ENCODE measurements at regions not wholly inside any gene's neighbourhood (a gene's known extent, or its start where the extent isn't known, plus 50 kb on each side); places are given as distances from the start of the nearest gene placed in this dataset.

- Histone ChIP-seq H3K27ac (ENCODE audit: low read depth in 2 of 2, low read length in 1 of 2) (peak overlapping the region; percentile 72 to 93), H3F3A (replicated peaks; ENCODE audit: insufficient read depth) (peaks cover 20% of the 10 kb centered on the region), H3K9ac (peak overlapping the region; percentile 85), H3K4me2 (peak overlapping the region; percentile 75), H3K4me1 (ENCODE audit: control insufficient read depth in 1 of 2, insufficient read depth in 2 of 2, low read depth in 1 of 2, low read length in 1 of 2) (peaks cover 0 to 4% of the 10 kb centered on the region in 2 experiments; a peak in 2 of 4 replicates), H3K36me3 (replicated peaks in 1 of 2; ENCODE audit: control insufficient read depth in 1 of 2, insufficient read depth in 2 of 2, low read length in 1 of 2) (no peaks in the 10 kb centered on the region), H3K79me2 (ENCODE audit: insufficient read depth) (peaks cover 19% of the 10 kb centered on the region; the same call in 1 of the 2 replicates), H3K9me3 (no peaks in the 10 kb centered on the region), H3K4me3 (ENCODE audit: low read depth in 2 of 2, low read length in 1 of 2) (peak overlapping the region; percentile 58 to 79), H4K20me1 (ENCODE audit: insufficient read depth) (no peaks in the 10 kb centered on the region), H3K27me3 (ENCODE audit: insufficient read depth) (no peaks in the 10 kb centered on the region), H3K9me2 (no peaks in the 10 kb centered on the region), H2AFZ (ENCODE audit: low read depth) (peak overlapping the region; percentile 100)
- POLR2A ChIA-PET = interaction anchor here (0.6 to 1.3 kb wide), 6 partner anchors 17 to 395 kb away, joined by 3 to 5 read pairs (median 3); partner anchors contain the start of genes NCBP1 and TSTD2
- peak; percentile 46 for TF ChIP-seq CHD2 (IDR thresholded peaks at IDR 0.05; ENCODE audit: low read length, partially characterized antibody)
- TF ChIP-seq GATA2 (CRISPR knock-in tag; IDR thresholded peaks at IDR 0.05) = peak; percentile 67; the same call in 1 of the 2 replicates
- TF ChIP-seq TAF1 (IDR thresholded peaks at IDR 0.05; ENCODE audit: borderline replicate concordance, low read depth, low read length) = peak; percentile 74
- peak; percentile 55; the same call in 1 of the 2 replicates for TF ChIP-seq GABPA (IDR thresholded peaks at IDR 0.05; ENCODE audit: low read depth)
- no peak for TF ChIP-seq NFIC (IDR thresholded peaks at IDR 0.05; ENCODE audit: borderline replicate concordance)
- no peak for TF ChIP-seq EP300 (IDR thresholded peaks at IDR 0.05; ENCODE audit: borderline replicate concordance in 1 of 2, low read depth in 1 of 2, low read length in 1 of 2)
- no peak for TF ChIP-seq TCF12 (IDR thresholded peaks at IDR 0.05)
- no peak for TF ChIP-seq EZH2phosphoT487 (IDR thresholded peaks at IDR 0.05; ENCODE audit: borderline replicate concordance, low read depth)
- peak; percentile 86 for TF ChIP-seq MXI1 (IDR thresholded peaks at IDR 0.05; ENCODE audit: low read depth, low read length)
- no peak for TF ChIP-seq RXRA (IDR thresholded peaks at IDR 0.05; ENCODE audit: borderline replicate concordance, low read depth)
- no peak for TF ChIP-seq TEAD4 (IDR thresholded peaks at IDR 0.05; ENCODE audit: borderline replicate concordance, insufficient read depth)
- TF ChIP-seq MAX (IDR thresholded peaks at IDR 0.05; ENCODE audit: low read depth) = peak; percentile 92
- no peak for TF ChIP-seq SMC3 (IDR thresholded peaks at IDR 0.05; ENCODE audit: low read depth, low read length)
- TF ChIP-seq NRF1 (IDR thresholded peaks at IDR 0.05; ENCODE audit: low read depth, low read length) = peak; percentile 29; the same call in 1 of the 2 replicates
- TF ChIP-seq IRF3 (IDR thresholded peaks at IDR 0.05; ENCODE audit: low read depth, low read length) = no peak
- TF ChIP-seq ZBTB33 (IDR thresholded peaks at IDR 0.05; ENCODE audit: borderline replicate concordance, low read depth) = peak; percentile 33; the same call in 1 of the 2 replicates
- no peak for TF ChIP-seq FOXM1 (IDR thresholded peaks at IDR 0.05; ENCODE audit: low read depth)
- TF ChIP-seq RAD21 (IDR thresholded peaks at IDR 0.05; ENCODE audit: low read length) = 0 out of 2 replicates have a peak, but pooled peaks have one; percentile 4
- no peak for TF ChIP-seq FOSL2 (IDR thresholded peaks at IDR 0.05; ENCODE audit: borderline replicate concordance, low read depth)
- peak; percentile 55 for TF ChIP-seq POLR2AphosphoS5 (IDR thresholded peaks at IDR 0.05; ENCODE audit: low read depth, low read length)
- 0 out of 2 replicates have a peak, but pooled peaks have one; percentile 34 for TF ChIP-seq ELF1 (IDR thresholded peaks at IDR 0.05)
- TF ChIP-seq RCOR1 (IDR thresholded peaks at IDR 0.05; ENCODE audit: low read length) = peak; percentile 4; the same call in 1 of the 2 replicates
- peak; percentile 80 for TF ChIP-seq YY1 (IDR thresholded peaks at IDR 0.05; ENCODE audit: low read depth)
- peak; percentile 91 for DNase-seq
- CTCF ChIA-PET = interaction anchor here (0.8 to 3.2 kb wide), 4 partner anchors 17 to 381 kb away, joined by 4 to 19 read pairs (median 5); no protein-coding TSS in a partner anchor
- 5% methylated on average over 36 of the region's 58 CpGs for WGBS (ENCODE audit: low lambda C conversion rate)
Observed at GRCh38 chr9:97237951-97238889, 69.2 kb upstream of the CCDC180 start.

Measured in SK-N-SH (cell line).